ENCODE measurements at regions not wholly inside any gene's neighbourhood (a gene's known extent, or its start where the extent isn't known, plus 50 kb on each side); places are given as distances from the start of the nearest gene placed in this dataset.

GRCh38 chr12:91355150-91356006 is 172.8 kb upstream of the DCN start:
- DNase-seq: peak; percentile 74

DNA sequence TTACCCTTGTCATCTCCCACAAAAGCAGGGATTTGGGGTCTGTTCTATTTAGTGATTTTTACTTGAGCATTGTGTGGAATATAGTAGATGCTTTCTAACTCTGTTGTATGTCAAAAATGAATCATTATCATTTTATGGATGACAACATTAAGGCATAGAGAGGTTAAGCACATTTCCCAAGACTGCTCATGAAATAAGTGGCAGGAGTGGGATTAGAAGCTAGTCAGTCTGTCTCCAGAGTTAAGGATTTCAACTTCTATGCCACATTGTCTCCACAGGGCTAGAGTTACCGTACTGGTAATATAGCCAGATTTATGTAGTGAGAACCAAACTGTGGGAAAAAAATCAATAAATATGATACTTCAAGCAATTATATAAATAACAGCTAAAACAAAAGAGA is 170.6 kb upstream of the DCN start:
- DNase-seq: no peak

- no peak for DNase-seq
Measured at GRCh38 chr12:91349476-91349875, 166.9 kb upstream of the DCN start.

DNA sequence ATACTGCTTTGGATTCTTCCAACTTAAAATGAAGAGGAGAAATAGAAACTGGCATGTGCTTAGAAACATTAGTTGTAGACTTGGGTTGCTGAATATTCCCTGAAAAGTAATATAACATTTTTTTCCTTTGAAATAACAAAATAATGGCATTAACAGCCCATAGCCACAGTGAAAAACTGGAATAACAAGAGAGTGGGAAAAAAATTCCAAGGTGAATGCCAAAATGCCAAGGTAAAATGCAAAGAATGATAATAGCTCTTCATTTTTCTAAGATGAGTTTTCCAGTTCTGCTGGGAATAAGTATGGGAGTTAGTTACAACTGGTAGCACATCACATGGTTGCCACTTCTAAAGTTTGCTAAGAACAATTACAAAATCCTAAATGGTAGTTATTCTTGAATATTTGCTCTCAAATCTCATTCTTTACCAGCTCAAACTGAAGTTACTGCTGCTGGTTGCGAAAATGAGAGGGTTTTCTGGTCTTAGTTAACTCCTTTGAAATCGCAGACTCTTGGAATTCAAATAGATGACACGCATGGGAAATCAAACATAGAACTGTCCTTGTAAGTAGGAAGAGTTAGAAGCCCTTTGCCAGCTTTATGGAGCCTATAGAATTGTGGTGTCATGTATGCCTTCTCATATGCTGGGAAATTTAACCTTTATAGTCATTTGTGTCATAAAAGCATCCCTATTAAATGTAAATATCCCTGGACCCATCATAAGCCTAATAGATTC is 165.0 kb upstream of the DCN start:
- peak; percentile 53 for DNase-seq

GRCh38 chr12:91346827-91347226 is 164.2 kb upstream of the DCN start:
- DNase-seq: no peak

- no peak for DNase-seq
Measured at GRCh38 chr12:91344408-91344807, 161.8 kb upstream of the DCN start.

- DNase-seq: no peak
Measured at GRCh38 chr12:91343010-91343409, 160.4 kb upstream of the DCN start.

DNA sequence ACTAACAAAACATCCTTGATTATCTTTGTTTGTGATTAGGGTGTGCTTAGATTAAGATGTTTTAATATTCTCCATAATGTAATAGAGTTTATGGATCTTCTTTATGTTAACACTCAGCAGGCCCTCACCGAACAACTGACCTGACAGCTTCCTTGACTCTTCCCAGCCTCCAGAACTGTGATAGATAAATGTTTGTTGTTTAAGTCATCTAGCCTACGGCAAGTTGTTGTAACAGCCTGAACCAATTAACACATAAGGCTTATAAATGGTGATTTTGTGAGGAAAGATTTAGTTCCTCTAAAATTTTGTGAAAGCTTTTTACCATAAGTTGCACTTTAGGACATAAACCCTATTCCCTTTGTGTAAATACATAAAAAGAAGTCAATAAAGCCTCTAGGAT is 156.5 kb upstream of the DCN start:
- DNase-seq: no peak

DNA sequence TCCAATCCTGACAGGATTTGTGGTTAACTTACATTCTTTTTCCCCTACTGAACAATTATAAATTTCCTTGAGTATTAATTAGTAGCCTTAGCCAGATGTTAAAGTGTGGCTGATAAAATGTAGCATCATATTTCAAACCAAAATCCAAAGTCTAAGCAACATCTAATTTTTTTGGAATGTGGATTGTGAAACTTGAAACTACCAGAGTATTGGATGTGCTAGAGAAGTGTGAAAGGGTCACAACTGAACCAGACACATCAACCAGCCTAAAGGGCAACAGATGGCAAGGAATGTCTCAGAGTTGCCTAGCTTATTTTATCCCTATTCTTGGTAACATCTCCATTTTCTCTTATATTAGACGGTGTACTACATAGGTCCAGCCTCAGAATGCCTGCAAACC is 153.1 kb upstream of the DCN start:
- DNase-seq: no peak

- DNase-seq: no peak
Measured at GRCh38 chr12:91333966-91334365, 151.3 kb upstream of the DCN start.

GRCh38 chr12:91332302-91332701 is 149.7 kb upstream of the DCN start:
- DNase-seq: no peak

GRCh38 chr12:91331371-91331770 is 148.8 kb upstream of the DCN start:
- DNase-seq: no peak

DNA sequence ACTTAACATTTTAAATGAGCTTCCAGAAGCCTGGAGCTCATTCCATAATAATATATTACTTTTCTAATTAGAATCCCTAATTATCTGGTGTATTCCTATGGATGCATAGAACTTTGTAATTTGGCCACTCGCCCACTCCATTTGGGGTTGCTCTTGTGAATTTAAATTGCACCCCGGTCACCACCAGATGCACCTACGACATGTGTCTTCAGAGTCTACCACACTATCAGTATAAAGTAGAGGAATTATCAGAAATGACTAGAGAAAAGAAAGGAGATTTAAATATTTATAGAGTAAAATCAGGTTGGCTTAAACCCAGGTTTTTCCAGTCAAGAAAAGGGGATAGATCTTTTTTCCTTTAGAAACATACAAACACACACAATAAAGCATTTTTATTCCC is 145.8 kb upstream of the DCN start:
- no peak for DNase-seq

DNA sequence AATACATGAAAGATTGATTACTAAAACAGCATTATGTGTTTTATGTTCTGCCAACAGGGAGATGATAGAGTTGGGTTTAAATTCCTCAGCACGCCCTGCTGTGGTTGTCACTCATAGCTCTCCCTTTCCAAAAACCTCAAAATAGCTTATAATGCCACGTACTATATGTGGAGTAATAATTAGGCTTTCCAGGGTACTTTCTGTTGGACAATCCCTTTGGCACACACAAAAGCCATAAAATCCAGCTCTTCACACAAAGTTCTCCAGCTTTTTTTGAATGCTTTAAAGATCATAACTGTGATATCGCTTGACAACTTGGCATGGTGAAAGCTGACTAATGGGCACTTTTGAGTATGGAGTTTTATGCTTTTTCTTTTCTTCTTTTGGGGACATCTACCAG is 145.3 kb upstream of the DCN start:
- no peak for DNase-seq

- no peak for DNase-seq
Measured at GRCh38 chr12:91327131-91327530, 144.5 kb upstream of the DCN start.

DNA sequence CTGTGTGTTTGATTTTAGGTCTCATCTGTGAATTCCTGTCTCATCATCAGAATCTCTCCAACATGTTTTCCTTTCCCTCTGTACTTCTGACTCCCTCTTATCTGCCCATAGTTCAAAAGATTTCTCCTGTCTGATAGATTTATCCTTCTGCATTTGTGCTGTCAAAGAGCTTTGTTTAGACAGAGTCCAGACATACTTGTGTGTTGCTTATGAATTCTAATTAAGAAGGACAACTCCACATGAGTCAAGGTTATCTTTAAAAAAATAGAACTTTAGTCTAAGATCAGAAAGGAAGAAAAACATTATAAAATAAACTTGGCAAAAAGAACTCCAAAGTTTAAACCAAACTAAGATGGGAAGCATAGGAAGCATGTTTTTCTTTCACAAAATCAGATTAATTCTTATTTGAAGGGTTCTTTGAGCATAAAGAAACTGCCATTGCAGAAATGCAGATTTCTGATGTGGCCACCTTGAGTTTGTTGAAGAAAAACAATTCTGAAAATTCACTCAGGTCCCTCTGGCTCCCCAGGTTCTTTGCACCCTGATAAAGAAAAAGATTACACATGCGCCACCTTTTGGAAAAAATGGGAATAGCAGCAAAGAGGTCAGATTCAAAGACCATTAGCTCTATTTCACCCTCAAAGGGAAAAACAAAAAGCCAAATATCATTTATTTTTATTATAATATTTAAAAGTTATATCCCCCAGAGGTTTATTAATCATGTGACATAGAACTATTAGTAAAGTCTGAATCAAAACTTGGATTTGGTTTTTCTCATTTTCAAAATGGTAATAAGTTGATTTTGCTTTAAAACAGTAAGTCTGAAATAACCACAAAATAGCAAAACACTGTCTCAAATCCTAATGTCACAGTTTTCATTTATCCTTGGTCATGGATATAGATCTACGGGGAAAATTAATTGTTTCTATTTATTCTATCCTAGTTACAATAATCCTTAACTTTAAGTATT is 143.7 kb upstream of the DCN start:
- peak; percentile 73 for DNase-seq

GRCh38 chr12:91320999-91321398 is 138.4 kb upstream of the DCN start:
- DNase-seq: no peak

DNA sequence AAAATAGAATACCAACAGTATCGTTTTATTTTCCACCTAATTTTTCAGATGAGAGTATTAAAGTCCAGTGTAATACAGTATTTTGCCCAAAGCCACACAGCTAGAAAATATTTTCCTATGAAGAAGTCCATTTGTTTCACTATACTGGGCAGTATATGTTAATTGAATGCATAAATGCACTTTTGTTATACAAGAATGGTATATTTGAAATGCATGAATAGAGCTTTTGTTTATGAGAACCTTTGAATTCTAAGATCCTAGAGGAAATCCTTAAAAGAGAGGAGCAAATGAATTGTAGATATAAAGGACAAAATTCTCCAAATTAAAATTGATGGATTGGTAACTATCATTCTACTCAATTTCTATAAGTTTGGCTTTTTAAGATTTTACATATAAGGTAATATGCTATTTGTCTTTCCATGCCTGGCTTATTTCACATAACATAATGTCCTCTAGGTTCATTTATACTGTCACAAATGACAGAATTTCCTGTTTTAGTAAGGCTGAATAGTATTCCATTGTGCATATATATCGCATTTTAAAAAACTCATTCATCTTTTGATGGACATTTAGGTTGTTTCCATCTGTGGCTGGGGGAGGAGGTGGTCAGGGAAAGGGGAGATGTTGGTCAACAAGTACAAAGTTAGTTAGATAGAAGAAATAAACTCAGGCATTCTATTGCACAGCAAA is 136.6 kb upstream of the DCN start:
- DNase-seq: no peak

DNA sequence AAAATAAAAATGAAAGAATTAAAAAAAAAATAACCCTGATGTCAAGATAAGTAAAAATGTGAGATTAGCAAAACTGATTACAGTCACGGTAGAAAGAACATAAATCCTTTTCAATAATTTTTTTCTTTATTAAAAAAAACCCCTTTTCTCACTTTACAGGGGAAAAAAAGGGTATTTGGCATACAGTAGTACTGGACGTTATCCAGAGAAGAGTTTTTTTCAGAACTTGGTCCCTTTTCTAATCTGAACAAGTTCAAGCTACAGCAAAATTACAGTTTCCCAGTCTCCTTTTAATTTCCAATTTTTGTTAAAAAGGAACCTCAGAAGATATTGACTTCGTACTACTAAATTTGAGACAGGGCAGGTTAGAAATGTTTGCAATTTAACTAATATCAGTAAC is 134.7 kb upstream of the DCN start:
- no peak for DNase-seq

GRCh38 chr12:91316907-91317269 is 134.3 kb upstream of the DCN start:
- DNase-seq: no peak

- no peak for DNase-seq
Measured at GRCh38 chr12:91316161-91316906, 133.7 kb upstream of the DCN start.
